Right forelimb (tissue), 1 donor: ENCODE measurements at regions not wholly inside any gene's neighbourhood (a gene's known extent, or its start where the extent isn't known, plus 50 kb on each side); places are given as distances from the start of the nearest gene placed in this dataset.
A peak's percentile ranks its signal among the peaks of the same experiment; 100 is the strongest.

Source experiments
- DNase-seq: peaks from one replicate; pipeline ENCODE4 v3.0.0-alpha.2; 2018

DNA sequence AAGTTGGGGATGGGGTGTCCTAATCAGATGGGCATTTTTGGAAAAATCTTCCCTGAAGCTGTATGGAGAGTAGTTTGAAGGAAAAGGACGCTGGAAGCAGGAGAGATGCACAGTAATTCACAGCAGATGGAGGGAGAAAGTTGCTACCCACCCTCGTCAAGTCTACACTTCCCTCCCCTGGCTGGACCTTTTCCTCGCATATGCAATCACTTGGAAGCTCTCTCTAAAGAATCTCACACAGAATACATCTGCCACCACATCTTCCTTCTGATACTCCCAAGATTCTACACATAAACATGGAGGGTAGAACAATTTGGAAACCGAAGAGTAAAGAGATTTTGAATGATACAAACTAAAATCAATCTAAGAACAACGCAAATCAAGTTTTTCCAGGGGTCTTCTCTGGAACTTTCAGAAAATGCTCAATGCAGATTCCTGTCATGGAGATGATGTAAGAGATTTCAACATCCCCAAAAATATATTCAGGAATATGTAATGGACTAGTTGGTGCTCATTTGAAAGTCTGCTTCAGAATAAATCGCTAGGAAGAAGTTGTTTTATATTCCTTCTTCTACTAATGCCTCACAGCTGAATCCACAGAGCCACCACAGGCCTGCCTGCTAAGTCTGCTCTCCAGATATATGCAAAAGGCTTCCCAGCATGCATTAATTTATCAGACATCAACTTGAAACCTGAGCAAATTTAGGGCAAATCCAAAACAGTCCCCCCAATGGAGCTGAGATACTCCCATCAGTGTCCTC is 291.5 kb downstream of the LRATD1 start:
- DNase-seq: no peak

GRCh38 chr2:14925471-14925870 is 293.0 kb downstream of the LRATD1 start:
- DNase-seq: no peak

DNA sequence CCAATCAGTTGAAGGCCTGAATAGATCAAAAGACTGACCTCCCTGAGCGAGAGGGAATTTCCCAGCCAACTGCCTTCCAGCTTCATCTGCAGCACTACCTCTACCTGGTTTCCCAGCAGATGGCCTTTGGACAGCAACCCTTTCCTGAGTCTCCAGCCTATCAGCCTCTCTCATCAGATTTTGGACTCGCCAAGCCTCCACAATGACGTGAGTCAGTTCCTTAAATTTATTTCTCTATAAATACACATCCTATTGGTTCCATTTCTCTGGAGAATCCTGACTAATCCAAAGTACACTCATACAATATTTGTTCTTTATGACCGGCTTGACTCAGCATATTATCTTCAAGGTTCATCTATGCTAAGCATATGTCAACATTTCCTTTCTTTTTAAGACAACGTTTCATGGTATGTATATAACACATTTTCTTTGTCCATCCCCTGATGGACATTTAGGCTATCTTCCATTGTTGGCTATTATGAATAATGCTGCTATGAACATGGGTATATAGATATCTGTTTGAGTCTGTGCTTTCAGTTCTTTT is 294.6 kb downstream of the LRATD1 start:
- no peak for DNase-seq

DNA sequence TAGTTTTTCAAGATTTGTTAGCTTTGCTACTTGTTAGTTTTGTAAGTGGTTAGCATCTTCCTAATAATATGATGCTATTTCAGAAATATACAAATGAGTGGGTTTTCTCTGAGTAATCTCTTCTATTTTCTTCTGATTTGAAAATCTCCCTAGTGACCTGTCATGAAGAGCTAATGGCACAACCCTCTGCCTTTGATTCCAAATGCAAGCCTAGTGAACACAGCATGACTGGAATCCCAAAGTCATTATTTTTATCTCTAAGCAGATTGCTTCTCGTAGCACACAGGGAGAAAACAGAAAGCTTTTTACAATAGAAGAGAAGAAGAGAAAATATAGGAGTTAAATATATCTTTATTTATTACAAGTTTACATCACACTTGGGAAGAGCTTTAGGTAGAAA is 295.5 kb downstream of the LRATD1 start:
- DNase-seq: no peak

DNA sequence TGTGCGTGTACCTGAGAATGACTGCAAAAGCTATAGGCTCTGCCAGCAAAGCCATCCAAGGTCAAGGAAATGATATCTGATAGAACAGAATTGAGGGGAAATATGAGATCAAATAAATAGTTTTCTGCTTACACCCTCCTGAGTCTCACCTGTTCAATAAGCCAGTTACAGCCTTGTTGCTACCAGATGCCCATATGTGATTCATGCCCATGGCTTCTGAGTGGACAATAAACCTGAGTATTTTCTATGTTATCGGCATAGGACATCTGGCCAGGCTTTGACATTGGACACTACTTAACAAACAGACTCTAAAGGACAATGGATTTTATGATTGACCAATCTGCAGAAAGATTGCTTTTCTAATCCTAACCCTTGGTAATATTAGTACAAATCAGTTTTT is 297.9 kb downstream of the LRATD1 start:
- no peak for DNase-seq

DNA sequence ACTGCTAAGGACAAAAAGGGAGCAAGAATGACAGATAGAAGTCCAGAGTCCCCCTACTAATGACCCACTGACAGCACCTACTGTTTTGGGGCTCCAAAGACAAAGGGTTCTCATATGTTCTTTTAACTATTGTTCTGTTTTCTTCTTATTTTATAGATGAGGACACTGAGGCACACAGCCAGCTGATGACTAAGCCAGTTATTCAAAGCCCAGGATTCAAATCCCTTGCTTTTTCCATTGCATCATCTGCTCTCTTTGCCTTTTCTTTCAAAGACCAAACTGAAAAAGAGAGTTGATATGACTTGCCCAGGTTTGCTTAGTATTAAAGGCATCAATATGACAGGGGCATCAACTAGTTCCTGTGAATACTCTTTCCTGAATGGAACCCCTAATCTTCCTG is 299.8 kb downstream of the LRATD1 start:
- DNase-seq: no peak

DNA sequence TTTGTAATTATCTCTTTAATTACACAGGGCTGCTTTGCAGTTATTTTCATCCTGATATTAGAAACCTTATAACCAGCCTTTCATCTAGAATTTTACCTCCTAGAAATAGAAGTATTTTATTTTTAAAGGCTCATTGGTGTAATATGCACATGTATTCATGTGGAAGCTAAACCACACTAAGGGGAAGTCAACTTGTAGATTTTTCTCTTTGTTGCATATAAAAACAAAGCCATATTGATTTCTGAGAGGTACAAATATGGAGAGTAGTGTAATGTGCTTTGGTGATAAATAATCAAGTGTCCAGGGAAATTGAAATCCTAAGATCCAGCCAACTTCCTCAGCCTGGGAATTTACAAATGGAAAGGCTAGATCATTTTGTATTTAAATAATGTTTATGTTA is 301.2 kb downstream of the LRATD1 start:
- no peak for DNase-seq

GRCh38 chr2:14936426-14936825 is 303.9 kb downstream of the LRATD1 start:
- no peak for DNase-seq

DNA sequence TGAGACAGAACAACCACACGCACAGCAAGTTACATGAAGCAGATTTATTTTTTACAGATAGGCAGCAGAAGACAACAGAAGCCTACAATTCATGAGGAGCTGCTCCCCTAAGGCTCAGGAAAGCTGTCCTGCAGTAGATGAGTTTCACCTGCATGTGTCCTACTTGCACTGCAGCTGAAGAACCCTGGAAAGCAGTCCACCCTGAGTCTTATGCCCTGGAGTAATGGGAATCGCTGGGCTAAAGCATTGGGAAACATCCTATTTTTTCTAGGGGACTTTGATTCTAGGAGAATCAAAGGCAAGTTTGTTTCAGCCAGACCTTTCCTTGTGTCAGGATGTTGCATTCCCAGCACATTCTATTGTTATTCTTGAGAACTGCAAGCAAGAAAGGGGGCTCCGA is 304.8 kb downstream of the LRATD1 start:
- no peak for DNase-seq

GRCh38 chr2:14941151-14941631 is 308.7 kb downstream of the LRATD1 start:
- DNase-seq: peak; percentile 76

GRCh38 chr2:14942987-14943386 is 310.5 kb downstream of the LRATD1 start:
- DNase-seq: no peak

GRCh38 chr2:14944562-14945346 is 312.2 kb downstream of the LRATD1 start:
- no peak for DNase-seq

DNA sequence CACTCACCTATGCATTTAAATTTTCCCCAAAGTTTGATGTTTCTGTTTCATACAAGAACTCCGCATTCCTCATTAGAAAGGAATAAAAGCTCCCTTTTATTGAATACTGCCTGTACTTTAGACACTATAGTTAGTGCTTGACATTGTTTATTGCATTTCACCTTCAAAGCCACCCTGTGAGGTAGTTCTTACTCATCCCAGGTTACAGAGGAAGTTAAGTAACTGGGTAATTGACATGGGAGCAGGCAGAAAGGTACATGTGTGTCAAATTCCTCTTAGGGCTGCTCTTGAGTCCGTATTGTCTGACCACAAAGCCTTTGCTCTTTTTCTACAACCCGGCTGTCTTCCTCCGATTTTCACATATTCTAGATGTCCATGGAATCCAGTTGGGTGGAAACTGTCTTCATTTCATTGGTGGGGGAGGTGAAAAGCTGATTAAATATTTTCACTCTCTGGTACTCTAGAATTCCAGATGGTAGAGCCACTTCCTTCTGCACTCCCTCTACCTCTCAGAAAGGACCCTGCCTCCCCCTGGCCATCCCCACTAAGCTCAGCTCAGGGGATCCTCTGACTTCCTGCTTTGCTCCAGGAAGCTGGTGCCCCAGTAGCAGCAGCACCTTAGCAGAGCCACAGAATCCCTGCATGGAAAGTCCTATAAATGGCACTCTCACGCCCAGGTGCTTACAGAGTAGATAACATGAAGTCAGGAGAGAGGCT is 319.2 kb downstream of the LRATD1 start:
- DNase-seq: no peak

DNA sequence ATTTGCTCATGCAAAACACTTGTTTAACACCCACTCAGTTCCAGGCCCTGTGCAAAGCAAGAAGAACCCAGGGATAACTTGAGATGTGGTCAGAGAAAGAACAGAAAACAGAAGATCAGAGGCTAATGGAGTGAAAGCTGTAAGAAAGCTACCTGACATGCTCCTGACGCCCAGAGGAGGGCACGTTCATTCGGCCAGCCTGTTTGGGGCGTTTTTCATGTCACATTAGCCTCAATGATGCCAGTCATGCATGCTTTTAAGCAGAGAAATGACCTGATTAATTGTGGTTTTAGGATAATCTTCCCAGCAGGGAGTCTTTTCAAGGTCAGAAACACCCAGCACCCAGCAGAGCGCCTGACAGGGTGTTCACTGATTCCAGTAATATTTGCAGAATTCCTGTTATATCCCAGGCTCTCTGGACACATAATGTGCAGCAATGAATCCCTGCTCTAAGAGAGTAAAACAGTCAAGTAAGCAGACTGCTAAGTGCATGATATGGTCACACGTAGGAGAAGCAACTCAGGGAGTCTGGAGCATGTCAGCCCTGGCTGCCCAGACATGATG is 320.0 kb downstream of the LRATD1 start:
- no peak for DNase-seq

GRCh38 chr2:14960686-14961324 is 328.3 kb downstream of the LRATD1 start:
- no peak for DNase-seq

DNA sequence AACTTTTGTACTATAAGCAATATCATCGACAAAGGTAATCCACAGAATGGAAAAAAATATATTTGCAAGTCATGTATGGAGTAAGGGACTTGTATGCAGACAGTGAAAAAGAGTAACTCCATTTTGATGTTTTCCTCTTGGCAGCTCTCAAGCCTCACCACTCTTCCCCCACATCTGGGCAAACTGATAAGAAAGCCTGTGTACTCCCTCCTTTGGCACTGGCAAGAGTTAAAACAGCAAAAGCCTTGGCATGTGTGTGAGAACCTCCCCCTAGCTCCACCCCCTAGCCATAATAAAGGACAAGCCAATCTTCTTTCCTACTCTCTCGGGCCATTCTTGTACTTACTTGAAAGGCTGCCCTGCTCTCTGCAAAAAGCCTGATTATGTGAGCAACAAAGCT is 335.2 kb downstream of the LRATD1 start:
- no peak for DNase-seq

- no peak for DNase-seq
Measured at GRCh38 chr2:14975381-14975780, 342.9 kb downstream of the LRATD1 start.

GRCh38 chr2:14977021-14977420 is 344.5 kb downstream of the LRATD1 start:
- DNase-seq: no peak

DNA sequence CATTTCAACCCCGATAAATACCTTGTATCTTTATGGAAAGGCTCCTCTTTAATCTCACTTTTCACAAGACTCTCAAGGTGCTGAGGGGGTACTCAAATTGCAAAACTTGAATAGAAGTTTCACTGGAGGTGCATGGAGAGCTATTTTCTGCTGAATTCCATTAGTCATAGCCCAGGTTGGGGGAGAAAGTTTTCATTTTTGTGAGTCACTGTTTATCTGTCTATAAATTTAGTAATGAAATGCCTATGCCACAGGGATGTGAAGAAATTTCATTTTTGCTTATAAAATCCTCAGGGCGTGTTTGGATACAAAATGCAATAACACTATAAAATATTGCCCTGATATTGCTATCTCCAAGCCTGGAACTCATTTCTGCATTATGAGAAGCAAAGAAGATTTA is 346.3 kb downstream of the LRATD1 start:
- no peak for DNase-seq

GRCh38 chr2:14982790-14983189 is 350.3 kb downstream of the LRATD1 start:
- DNase-seq: no peak

GRCh38 chr2:14988600-14988999 is 356.1 kb downstream of the LRATD1 start:
- DNase-seq: no peak

- DNase-seq: no peak
Measured at GRCh38 chr2:14991723-14992122, 359.2 kb downstream of the LRATD1 start.
